ENCODE measurements at regions not wholly inside any gene's neighbourhood (a gene's known extent, or its start where the extent isn't known, plus 50 kb on each side); places are given as distances from the start of the nearest gene placed in this dataset.

- no peaks in the 10 kb centered on the region for H3K9me3 ChIP-seq (ENCODE audit: control insufficient read depth, low read length, poor library complexity, severe bottlenecking)
- ATAC-seq: no peak
- Mint-ChIP-seq H3K36me3 (ENCODE audit: low read depth) (no peaks in the 10 kb centered on the region), H3K27ac (no peak overlapping the region), H3K4me3 (no peak overlapping the region), H3K27me3 (peaks cover 39% of the 10 kb centered on the region), H3K4me1 (no peaks in the 10 kb centered on the region)
- DNase-seq: no peak
Measured at GRCh38 chr10:129333706-129334105, 133.3 kb upstream of the MGMT start.

- DNase-seq (no peak), ATAC-seq (no peak)
- Mint-ChIP-seq H3K4me3 (no peak overlapping the region), H3K27me3 (peaks cover 44% of the 10 kb centered on the region), H3K36me3 (ENCODE audit: low read depth) (no peaks in the 10 kb centered on the region), H3K4me1 (no peaks in the 10 kb centered on the region), H3K27ac (no peak overlapping the region)
- no peaks in the 10 kb centered on the region for H3K9me3 ChIP-seq (ENCODE audit: control insufficient read depth, low read length, poor library complexity, severe bottlenecking)
Measured at GRCh38 chr10:129334266-129334665, 132.8 kb upstream of the MGMT start.

DNA sequence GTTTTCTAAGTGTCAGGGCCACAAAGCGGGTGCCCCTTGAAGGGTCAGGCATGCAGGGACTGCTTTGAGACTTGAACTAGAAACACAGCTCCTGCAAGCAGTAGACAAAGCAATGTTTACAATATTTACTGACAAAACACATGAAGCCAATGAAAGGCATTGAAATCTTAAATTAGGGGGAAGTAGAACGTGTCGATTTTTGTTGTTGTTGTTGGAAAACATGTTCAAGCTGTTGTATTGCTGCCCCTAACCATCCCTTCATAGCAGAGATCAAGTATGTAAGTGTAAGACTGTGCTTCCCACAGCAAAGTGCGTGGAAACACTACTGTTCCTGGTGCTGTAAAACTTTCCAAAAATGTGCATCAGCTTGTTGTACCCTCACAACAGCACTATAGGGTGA is 131.6 kb upstream of the MGMT start:
- H3K4me3 Mint-ChIP-seq: no peak overlapping the region
- no peak overlapping the region for H3K27ac Mint-ChIP-seq
- H3K9me3 ChIP-seq (ENCODE audit: control insufficient read depth, low read length, poor library complexity, severe bottlenecking): no peaks in the 10 kb centered on the region
- DNase-seq (no peak), ATAC-seq (no peak)
- peaks cover 41% of the 10 kb centered on the region for H3K27me3 Mint-ChIP-seq
- H3K4me1 Mint-ChIP-seq: no peaks in the 10 kb centered on the region
- no peaks in the 10 kb centered on the region for H3K36me3 Mint-ChIP-seq (ENCODE audit: low read depth)

- no peak for ATAC-seq
- no peaks in the 10 kb centered on the region for H3K9me3 ChIP-seq (ENCODE audit: control insufficient read depth, low read length, poor library complexity, severe bottlenecking)
- Mint-ChIP-seq H3K36me3 (ENCODE audit: low read depth) (no peaks in the 10 kb centered on the region), H3K27ac (no peak overlapping the region), H3K4me3 (no peak overlapping the region), H3K4me1 (no peaks in the 10 kb centered on the region), H3K27me3 (peaks cover 36% of the 10 kb centered on the region)
- no peak for DNase-seq
Measured at GRCh38 chr10:129335942-129336341, 131.1 kb upstream of the MGMT start.

DNA sequence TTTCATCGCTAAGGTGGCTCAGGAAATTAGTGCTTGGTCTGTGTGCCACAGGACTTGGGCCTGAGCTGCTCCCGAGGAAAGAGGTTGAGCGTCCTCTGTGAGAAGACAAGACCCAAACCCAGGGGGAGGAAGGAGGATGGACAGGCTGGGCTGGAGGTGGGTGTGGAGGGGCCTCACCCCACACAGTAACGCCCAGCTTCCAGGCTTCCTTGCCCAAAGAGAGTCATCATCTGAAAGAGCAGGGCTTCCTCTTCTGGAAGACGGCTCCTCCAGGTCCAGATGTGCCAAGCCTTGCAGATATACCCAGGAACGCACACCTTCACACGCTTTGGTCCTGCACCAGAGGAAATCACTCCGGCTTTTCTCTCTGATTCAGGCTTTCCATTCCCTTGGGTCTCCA is 127.8 kb upstream of the MGMT start:
- H3K9me3 ChIP-seq (ENCODE audit: control insufficient read depth, low read length, poor library complexity, severe bottlenecking): no peaks in the 10 kb centered on the region
- H3K27me3 Mint-ChIP-seq: peaks cover 19% of the 10 kb centered on the region
- no peak overlapping the region for H3K4me3 Mint-ChIP-seq
- H3K27ac Mint-ChIP-seq: no peak overlapping the region
- ATAC-seq (no peak), DNase-seq (no peak)
- no peaks in the 10 kb centered on the region for H3K36me3 Mint-ChIP-seq (ENCODE audit: low read depth)
- H3K4me1 Mint-ChIP-seq: no peaks in the 10 kb centered on the region

DNA sequence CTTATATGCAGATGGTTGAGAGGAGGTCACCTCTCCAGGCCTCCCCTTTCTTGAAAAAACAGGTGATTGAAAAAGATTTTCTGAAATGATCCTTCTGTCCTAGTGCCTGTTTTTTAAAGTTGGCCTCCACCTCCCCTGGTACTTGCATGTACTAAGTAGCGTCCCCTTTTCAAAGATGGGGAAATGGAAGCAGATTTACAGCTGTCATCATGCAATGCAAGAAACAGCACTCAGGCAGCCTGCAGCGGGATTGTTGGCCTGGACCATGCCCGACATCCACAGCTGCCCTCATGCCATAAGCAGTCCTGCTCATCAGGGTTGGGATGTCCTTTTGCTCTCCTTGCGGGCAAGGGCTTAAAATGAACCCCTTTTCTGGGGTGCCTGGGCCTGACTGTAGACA is 127.2 kb upstream of the MGMT start:
- no peaks in the 10 kb centered on the region for H3K9me3 ChIP-seq (ENCODE audit: control insufficient read depth, low read length, poor library complexity, severe bottlenecking)
- Mint-ChIP-seq H3K4me1 (no peaks in the 10 kb centered on the region), H3K27ac (no peak overlapping the region), H3K36me3 (ENCODE audit: low read depth) (no peaks in the 10 kb centered on the region), H3K4me3 (no peak overlapping the region), H3K27me3 (peaks cover 24% of the 10 kb centered on the region)
- DNase-seq: no peak
- no peak for ATAC-seq

DNA sequence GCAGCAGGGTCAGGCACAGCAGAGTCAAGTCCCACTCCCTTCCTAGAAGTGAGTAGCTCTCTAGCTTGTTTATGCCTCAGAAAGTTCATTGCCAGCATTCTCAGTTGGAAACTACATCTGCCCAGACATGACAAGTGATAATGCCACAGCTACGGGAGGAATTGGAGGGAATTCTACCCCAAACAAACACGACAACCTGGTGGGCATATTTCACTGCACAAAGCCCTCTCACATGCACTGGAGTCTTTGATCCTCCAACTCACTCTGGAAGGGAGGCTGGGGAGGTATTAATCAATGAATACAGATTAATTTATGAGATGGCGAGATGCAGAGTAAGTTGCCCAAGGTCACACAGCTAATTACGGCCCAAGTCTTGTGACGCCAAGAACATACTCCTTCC is 126.0 kb upstream of the MGMT start:
- no peaks in the 10 kb centered on the region for H3K36me3 Mint-ChIP-seq (ENCODE audit: low read depth)
- ATAC-seq (no peak), DNase-seq (no peak)
- H3K4me1 Mint-ChIP-seq: no peaks in the 10 kb centered on the region
- H3K4me3 Mint-ChIP-seq: no peak overlapping the region
- no peaks in the 10 kb centered on the region for H3K9me3 ChIP-seq (ENCODE audit: control insufficient read depth, low read length, poor library complexity, severe bottlenecking)
- H3K27ac Mint-ChIP-seq: no peak overlapping the region
- H3K27me3 Mint-ChIP-seq: peaks cover 25% of the 10 kb centered on the region

DNA sequence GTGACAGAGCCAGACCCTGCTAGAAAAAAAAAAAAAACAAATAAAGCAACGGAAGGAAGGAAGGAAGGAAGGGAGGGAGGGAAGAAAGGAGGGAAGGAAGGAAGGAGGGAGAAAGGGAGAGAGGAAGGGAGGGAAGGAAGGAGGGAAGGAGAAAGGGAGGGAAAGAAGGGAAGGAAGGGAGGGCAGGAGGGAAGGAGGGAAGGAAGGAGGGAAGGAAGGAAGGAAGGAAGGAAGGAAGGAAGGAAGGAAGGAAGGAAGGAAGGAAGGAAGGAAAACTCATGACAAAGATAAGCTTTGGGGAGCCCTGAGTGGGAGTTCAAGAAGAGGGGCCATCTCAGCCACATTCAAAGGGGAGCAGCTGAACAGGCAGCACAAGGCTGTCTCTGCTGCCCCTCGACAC is 124.7 kb upstream of the MGMT start:
- H3K9me3 ChIP-seq (ENCODE audit: control insufficient read depth, low read length, poor library complexity, severe bottlenecking): no peaks in the 10 kb centered on the region
- Mint-ChIP-seq H3K4me3 (no peak overlapping the region), H3K27ac (no peak overlapping the region), H3K4me1 (no peaks in the 10 kb centered on the region), H3K36me3 (ENCODE audit: low read depth) (no peaks in the 10 kb centered on the region), H3K27me3 (peaks cover 31% of the 10 kb centered on the region)
- no peak for ATAC-seq
- no peak for DNase-seq

DNA sequence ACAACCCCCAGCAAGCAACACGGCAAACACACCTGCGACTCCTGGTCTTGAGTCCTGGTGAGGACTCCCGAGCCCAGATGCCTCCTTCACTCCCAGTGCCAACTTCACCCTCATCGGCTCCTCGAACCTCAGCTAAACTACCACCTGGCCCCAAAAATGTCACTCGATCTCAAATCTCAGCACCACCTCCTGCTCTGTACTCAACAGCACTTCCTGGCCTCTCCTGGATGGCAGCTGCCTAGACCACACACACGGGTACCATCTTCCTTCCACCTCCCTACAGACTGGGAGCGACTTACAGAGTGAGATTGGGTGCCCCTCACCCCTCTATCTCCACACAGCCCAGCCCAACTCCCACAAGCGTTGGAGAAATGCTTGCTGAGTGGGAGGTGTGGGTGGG is 123.9 kb upstream of the MGMT start:
- no peak for DNase-seq
- Mint-ChIP-seq H3K27me3 (peaks cover 31% of the 10 kb centered on the region), H3K4me3 (no peak overlapping the region), H3K36me3 (ENCODE audit: low read depth) (no peaks in the 10 kb centered on the region), H3K27ac (no peak overlapping the region), H3K4me1 (no peaks in the 10 kb centered on the region)
- no peaks in the 10 kb centered on the region for H3K9me3 ChIP-seq (ENCODE audit: control insufficient read depth, low read length, poor library complexity, severe bottlenecking)
- ATAC-seq: no peak

DNA sequence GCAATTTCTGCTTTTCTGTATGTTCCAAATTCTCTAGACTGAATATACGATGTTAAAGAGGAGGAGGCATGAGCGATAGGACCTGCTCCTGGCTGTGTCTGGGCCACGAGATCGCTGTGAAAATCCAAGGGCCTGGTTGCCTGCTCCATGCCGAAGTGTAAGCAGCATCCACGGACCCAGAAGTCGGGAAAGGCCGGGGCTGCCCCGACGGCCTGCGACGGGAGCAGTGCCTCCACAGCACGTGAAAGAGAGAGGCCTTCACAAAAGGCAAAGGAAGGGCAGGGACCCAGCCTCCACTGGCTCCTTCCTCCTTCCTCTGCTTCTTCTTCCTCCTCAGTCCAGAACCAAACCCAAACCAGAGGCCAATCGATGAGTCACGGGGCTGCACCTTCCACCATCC is 122.9 kb upstream of the MGMT start:
- no peak overlapping the region for H3K4me3 Mint-ChIP-seq
- no peaks in the 10 kb centered on the region for H3K4me1 Mint-ChIP-seq
- no peak for DNase-seq
- H3K9me3 ChIP-seq (ENCODE audit: control insufficient read depth, low read length, poor library complexity, severe bottlenecking): no peaks in the 10 kb centered on the region
- no peak for ATAC-seq
- no peaks in the 10 kb centered on the region for H3K36me3 Mint-ChIP-seq (ENCODE audit: low read depth)
- H3K27ac Mint-ChIP-seq: peak overlapping the region; percentile 41
- peaks cover 27% of the 10 kb centered on the region for H3K27me3 Mint-ChIP-seq

GRCh38 chr10:129344731-129345355 is 122.2 kb upstream of the MGMT start:
- peak overlapping the region; percentile 41 for H3K27ac Mint-ChIP-seq
- peaks cover 20% of the 10 kb centered on the region for H3K27me3 Mint-ChIP-seq
- H3K36me3 Mint-ChIP-seq (ENCODE audit: low read depth): no peaks in the 10 kb centered on the region
- H3K4me1 Mint-ChIP-seq: no peaks in the 10 kb centered on the region
- no peak for DNase-seq
- H3K4me3 Mint-ChIP-seq: no peak overlapping the region
- ATAC-seq: no peak
- H3K9me3 ChIP-seq (ENCODE audit: control insufficient read depth, low read length, poor library complexity, severe bottlenecking): no peaks in the 10 kb centered on the region

GRCh38 chr10:129345763-129346162 is 121.3 kb upstream of the MGMT start:
- ATAC-seq: no peak
- H3K4me1 Mint-ChIP-seq: no peaks in the 10 kb centered on the region
- H3K27me3 Mint-ChIP-seq: peaks cover 20% of the 10 kb centered on the region
- no peak overlapping the region for H3K4me3 Mint-ChIP-seq
- H3K9me3 ChIP-seq (ENCODE audit: control insufficient read depth, low read length, poor library complexity, severe bottlenecking): no peaks in the 10 kb centered on the region
- no peak for DNase-seq
- H3K36me3 Mint-ChIP-seq (ENCODE audit: low read depth): no peaks in the 10 kb centered on the region
- H3K27ac Mint-ChIP-seq: no peak overlapping the region

DNA sequence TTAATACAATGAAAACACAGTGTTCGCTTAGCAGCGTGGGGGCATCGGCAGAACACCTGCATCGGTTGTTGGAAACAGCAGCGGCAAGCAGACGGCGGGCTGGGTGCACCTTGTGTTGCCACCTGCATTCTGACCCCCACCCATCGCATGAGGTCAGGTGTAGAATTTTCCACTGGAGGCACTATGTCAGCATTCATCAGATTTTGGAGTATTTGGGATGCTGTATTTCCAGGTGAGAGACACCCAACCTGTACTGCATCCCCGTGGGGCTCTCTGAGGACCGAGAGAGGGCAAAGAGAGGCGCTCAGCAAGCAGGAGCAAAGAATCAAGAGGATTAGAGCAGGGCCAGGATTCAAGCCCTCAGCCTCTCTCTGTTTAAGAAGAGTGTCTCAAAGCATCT is 116.4 kb upstream of the MGMT start:
- no peaks in the 10 kb centered on the region for H3K9me3 ChIP-seq (ENCODE audit: control insufficient read depth, low read length, poor library complexity, severe bottlenecking)
- Mint-ChIP-seq H3K36me3 (ENCODE audit: low read depth) (no peaks in the 10 kb centered on the region), H3K4me3 (no peak overlapping the region), H3K27ac (no peak overlapping the region), H3K27me3 (peaks cover 32% of the 10 kb centered on the region), H3K4me1 (no peaks in the 10 kb centered on the region)
- no peak for DNase-seq
- no peak for ATAC-seq

DNA sequence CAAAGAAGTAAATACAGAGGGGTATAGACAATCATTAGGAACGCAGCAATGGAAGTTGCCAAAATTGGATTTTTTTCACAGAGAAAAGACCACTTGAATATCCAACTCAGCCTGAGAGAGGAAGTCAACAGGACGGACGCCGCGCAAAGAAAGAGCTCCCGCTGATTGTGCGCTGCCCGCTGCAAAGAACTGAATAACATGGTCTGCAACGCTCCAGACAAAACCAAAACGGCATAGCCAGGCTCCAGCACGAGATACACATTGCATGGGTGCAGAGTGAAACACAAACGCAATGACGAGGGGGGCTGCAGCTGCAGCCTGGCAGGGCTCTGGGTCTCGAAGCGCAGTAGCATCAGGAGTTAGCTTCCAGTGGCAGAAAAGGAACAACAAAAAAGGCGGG is 113.9 kb upstream of the MGMT start:
- no peaks in the 10 kb centered on the region for H3K4me1 Mint-ChIP-seq
- H3K9me3 ChIP-seq (ENCODE audit: control insufficient read depth, low read length, poor library complexity, severe bottlenecking): no peaks in the 10 kb centered on the region
- peaks cover 21% of the 10 kb centered on the region for H3K27me3 Mint-ChIP-seq
- H3K4me3 Mint-ChIP-seq: no peak overlapping the region
- ATAC-seq (no peak), DNase-seq (no peak)
- no peaks in the 10 kb centered on the region for H3K36me3 Mint-ChIP-seq (ENCODE audit: low read depth)
- no peak overlapping the region for H3K27ac Mint-ChIP-seq

Measured in T-helper 17 cell (primary cell).